Transverse colon (tissue), 3 donors: ENCODE measurements at regions not wholly inside any gene's neighbourhood (a gene's known extent, or its start where the extent isn't known, plus 50 kb on each side); places are given as distances from the start of the nearest gene placed in this dataset.

Source experiments
- POLR2A ChIP-seq: fragments of 450-650 bp; IDR thresholded peaks from one replicate; pipeline ENCODE4 v1.6.1; 2016; ENCODE audit warnings: antibody characterized with exemption, mild to moderate bottlenecking, moderate library complexity
- TF ChIP-seq, protein P1 (sequence below), 5 experiments: fragments of 200-600 bp in 3 of 5; fragments of 450-650 bp in 2 of 5; sonication (generic) in 3 of 5; IDR thresholded peaks; 1 replicate in 2 of 5; 2 replicates in 3 of 5; pipeline ENCODE4 v1.5.1; 2016 to 2017; ENCODE audit warnings: antibody characterized with exemption in 5 of 5, inconsistent platforms in 3 of 5, mild to moderate bottlenecking in 2 of 5, moderate library complexity in 1 of 5

DNA sequence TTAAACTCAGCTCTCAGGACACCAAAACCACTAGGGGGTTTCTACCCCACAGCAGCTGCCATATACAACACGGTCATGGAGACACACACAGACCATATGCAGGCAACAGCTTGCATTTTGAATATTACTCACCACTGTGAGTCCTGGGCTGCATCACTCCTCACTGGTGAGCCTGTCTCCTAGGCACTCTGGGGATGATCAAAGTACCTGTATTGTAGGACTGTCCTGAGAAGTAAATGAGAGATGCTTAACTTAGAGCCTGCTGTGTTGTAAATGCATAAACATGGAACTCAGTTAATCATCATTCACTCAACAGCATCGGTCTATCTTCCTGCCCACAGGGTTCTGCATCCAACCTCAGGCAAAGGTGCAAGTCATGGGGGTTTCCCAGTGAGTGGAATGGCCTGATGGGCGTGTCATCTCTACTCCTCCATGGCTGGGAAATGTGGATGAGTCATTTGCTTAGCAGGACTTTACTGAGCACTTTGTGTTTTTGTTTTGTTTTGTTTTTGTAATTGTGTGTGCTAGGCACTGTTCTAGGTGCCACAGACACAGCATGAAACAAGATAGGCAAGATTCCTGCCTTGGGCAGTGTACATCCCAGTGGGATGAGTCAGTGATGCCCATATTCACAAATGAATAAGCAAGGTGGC is 1141.2 kb upstream of the TMEM132C start:
- no peak for TF ChIP-seq POLR2A
- TF ChIP-seq, protein P1, sequence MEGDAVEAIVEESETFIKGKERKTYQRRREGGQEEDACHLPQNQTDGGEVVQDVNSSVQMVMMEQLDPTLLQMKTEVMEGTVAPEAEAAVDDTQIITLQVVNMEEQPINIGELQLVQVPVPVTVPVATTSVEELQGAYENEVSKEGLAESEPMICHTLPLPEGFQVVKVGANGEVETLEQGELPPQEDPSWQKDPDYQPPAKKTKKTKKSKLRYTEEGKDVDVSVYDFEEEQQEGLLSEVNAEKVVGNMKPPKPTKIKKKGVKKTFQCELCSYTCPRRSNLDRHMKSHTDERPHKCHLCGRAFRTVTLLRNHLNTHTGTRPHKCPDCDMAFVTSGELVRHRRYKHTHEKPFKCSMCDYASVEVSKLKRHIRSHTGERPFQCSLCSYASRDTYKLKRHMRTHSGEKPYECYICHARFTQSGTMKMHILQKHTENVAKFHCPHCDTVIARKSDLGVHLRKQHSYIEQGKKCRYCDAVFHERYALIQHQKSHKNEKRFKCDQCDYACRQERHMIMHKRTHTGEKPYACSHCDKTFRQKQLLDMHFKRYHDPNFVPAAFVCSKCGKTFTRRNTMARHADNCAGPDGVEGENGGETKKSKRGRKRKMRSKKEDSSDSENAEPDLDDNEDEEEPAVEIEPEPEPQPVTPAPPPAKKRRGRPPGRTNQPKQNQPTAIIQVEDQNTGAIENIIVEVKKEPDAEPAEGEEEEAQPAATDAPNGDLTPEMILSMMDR (IDR thresholded peaks at IDR 0.05) = no peak
